WTC11 (cell line): ENCODE measurements at regions not wholly inside any gene's neighbourhood (a gene's known extent, or its start where the extent isn't known, plus 50 kb on each side); places are given as distances from the start of the nearest gene placed in this dataset.

ENCODE experiments used
- ATF2 ChIP-seq: sonication (generic); formaldehyde crosslinking; IDR thresholded peaks from 2 replicates; pipeline ENCODE4 v1.8.1; 2022; ENCODE audit warnings: low read depth, missing genetic modification reagents, borderline replicate concordance
- CBFB ChIP-seq: sonication (generic); formaldehyde crosslinking; IDR thresholded peaks from 2 replicates; pipeline ENCODE4 v1.8.1; 2022; ENCODE audit warnings: mild to moderate bottlenecking, low read depth, missing genetic modification reagents
- CREM ChIP-seq: sonication (generic); formaldehyde crosslinking; IDR thresholded peaks from 2 replicates; pipeline ENCODE4 v1.8.1; 2022; ENCODE audit warnings: mild to moderate bottlenecking, missing genetic modification reagents, moderate library complexity
- CTCF ChIP-seq: fragments of 200-600 bp; IDR thresholded peaks from 2 replicates; pipeline ENCODE4 v1.8.0; 2022; ENCODE audit warnings: antibody characterized with exemption
- E2F1 ChIP-seq: sonication (generic); formaldehyde crosslinking; IDR thresholded peaks from 2 replicates; pipeline ENCODE4 v1.8.0; 2022; ENCODE audit warnings: mild to moderate bottlenecking, missing genetic modification reagents
- ELF4 ChIP-seq: sonication (generic); formaldehyde crosslinking; IDR thresholded peaks from 2 replicates; pipeline ENCODE4 v1.8.1; 2022; ENCODE audit warnings: low read depth, mild to moderate bottlenecking, moderate library complexity, missing genetic modification reagents
- GRHL2 ChIP-seq: fragments of 250-450 bp; sonication (Bioruptor Pico); IDR thresholded peaks from 2 replicates; pipeline ENCODE4 v1.8.0; 2022; ENCODE audit warnings: mild to moderate bottlenecking, moderate library complexity; ENCODE audit not compliant: insufficient replicate concordance, severe bottlenecking
- HMGXB4 ChIP-seq: sonication (generic); formaldehyde crosslinking; IDR thresholded peaks from 2 replicates; pipeline ENCODE4 v1.8.1; 2023; ENCODE audit warnings: mild to moderate bottlenecking, moderate library complexity, missing genetic modification reagents
- MAX ChIP-seq: sonication (generic); formaldehyde crosslinking; IDR thresholded peaks from 2 replicates; pipeline ENCODE4 v1.8.0; 2022; ENCODE audit warnings: mild to moderate bottlenecking, missing genetic modification reagents
- TCF7 ChIP-seq: sonication (generic); formaldehyde crosslinking; IDR thresholded peaks from 2 replicates; pipeline ENCODE4 v1.8.0; 2022; ENCODE audit warnings: mild to moderate bottlenecking, low read depth, missing genetic modification reagents, moderate library complexity
- TEAD1 ChIP-seq: sonication (generic); formaldehyde crosslinking; IDR thresholded peaks from 2 replicates; pipeline ENCODE4 v1.8.0; 2022; ENCODE audit warnings: mild to moderate bottlenecking, missing genetic modification reagents
- TP53 ChIP-seq: sonication (generic); formaldehyde crosslinking; IDR thresholded peaks from 2 replicates; pipeline ENCODE4 v1.8.1; 2023; ENCODE audit warnings: mild to moderate bottlenecking, missing genetic modification reagents
- ZNF512 ChIP-seq: sonication (generic); formaldehyde crosslinking; IDR thresholded peaks from 2 replicates; pipeline ENCODE4 v1.8.1; 2022; ENCODE audit warnings: missing genetic modification reagents, borderline replicate concordance

- TF ChIP-seq ELF4, result no peak
- no peak for TF ChIP-seq CTCF
- no peak for TF ChIP-seq TEAD1
- no peak for TF ChIP-seq GRHL2
- no peak for TF ChIP-seq CBFB (CRISPR knock-in tag)
- no peak for TF ChIP-seq HMGXB4 (CRISPR knock-in tag)
- no peak for TF ChIP-seq E2F1
- no peak for TF ChIP-seq ATF2
- TF ChIP-seq ZNF512 (CRISPR knock-in tag), result no peak
- TF ChIP-seq MAX (CRISPR knock-in tag), result no peak
- TF ChIP-seq TCF7 (CRISPR knock-in tag), result no peak
- no peak for TF ChIP-seq TP53 (CRISPR knock-in tag)
- TF ChIP-seq CREM (CRISPR knock-in tag), result no peak
Observed at GRCh38 chr10:30683496-30683895, 53.9 kb upstream of the LYZL2 start.
